MCF 10A (cell line): ENCODE measurements at regions not wholly inside any gene's neighbourhood (a gene's known extent, or its start where the extent isn't known, plus 50 kb on each side); places are given as distances from the start of the nearest gene placed in this dataset.

ENCODE experiments used
- BruUV-seq: library from RNA; stranded (reverse); fragments of 400-500 nt; replicated peaks from 2 replicates; lab custom pipeline; 2021; lab: Mats Ljungman, UMichigan
- CTCF ChIA-PET: fragments of 300-600 bp; sonication (Branson Sonifier 250); formaldehyde crosslinking; extraction: SDS; loops from one replicate; lab custom pipeline; 2021; ENCODE audit warnings: antibody characterized with exemption, inconsistent platforms; lab: Yijun Ruan, JAX
- POLR2A ChIA-PET: fragments of 300-600, 350-650 bp; sonication (Branson Sonifier 250); formaldehyde crosslinking; extraction: SDS; loops from one replicate; lab custom pipeline; 2020; ENCODE audit warnings: antibody characterized with exemption, inconsistent platforms; lab: Yijun Ruan, JAX
- DNase-seq: peaks from one replicate; pipeline ENCODE4 v3.0.0-alpha.2; 2018; ENCODE audit not compliant: unreplicated experiment
- H3K27ac Mint-ChIP-seq: one replicate; pipeline ENCODE4 v1.8.0; 2022; ENCODE audit warnings: mild to moderate bottlenecking, low read depth, mixed read lengths; ENCODE audit not compliant: unreplicated experiment
- H3K27me3 Mint-ChIP-seq: one replicate; pipeline ENCODE4 v1.8.0; 2022; ENCODE audit warnings: mixed read lengths; ENCODE audit not compliant: insufficient read depth, unreplicated experiment
- H3K36me3 Mint-ChIP-seq: one replicate; pipeline ENCODE4 v1.8.0; 2022; ENCODE audit warnings: mild to moderate bottlenecking, moderate library complexity, mixed read lengths; ENCODE audit not compliant: insufficient read depth, unreplicated experiment
- H3K4me1 Mint-ChIP-seq: one replicate; pipeline ENCODE4 v1.8.0; 2022; ENCODE audit warnings: mixed read lengths; ENCODE audit not compliant: insufficient read depth, unreplicated experiment
- H3K4me3 Mint-ChIP-seq: one replicate; pipeline ENCODE4 v1.8.0; 2022; ENCODE audit warnings: mild to moderate bottlenecking, moderate library complexity, mixed read lengths; ENCODE audit not compliant: unreplicated experiment
- H3K9me3 Mint-ChIP-seq: one replicate; pipeline ENCODE4 v1.8.0; 2022; ENCODE audit warnings: mixed read lengths; ENCODE audit not compliant: unreplicated experiment
- intact Hi-C: fragments of 100-400 bp; cut with micrococcal nuclease; formaldehyde crosslinking; loops from 2 replicates; pipeline ENCODE4 v1.14.1; 2022
- TF ChIP-seq, protein P1 (sequence below): fragments of 200-600 bp; IDR thresholded peaks from one replicate; pipeline ENCODE4 v1.8.0; 2022; ENCODE audit warnings: antibody characterized with exemption, mild to moderate bottlenecking; ENCODE audit not compliant: unreplicated experiment

DNA sequence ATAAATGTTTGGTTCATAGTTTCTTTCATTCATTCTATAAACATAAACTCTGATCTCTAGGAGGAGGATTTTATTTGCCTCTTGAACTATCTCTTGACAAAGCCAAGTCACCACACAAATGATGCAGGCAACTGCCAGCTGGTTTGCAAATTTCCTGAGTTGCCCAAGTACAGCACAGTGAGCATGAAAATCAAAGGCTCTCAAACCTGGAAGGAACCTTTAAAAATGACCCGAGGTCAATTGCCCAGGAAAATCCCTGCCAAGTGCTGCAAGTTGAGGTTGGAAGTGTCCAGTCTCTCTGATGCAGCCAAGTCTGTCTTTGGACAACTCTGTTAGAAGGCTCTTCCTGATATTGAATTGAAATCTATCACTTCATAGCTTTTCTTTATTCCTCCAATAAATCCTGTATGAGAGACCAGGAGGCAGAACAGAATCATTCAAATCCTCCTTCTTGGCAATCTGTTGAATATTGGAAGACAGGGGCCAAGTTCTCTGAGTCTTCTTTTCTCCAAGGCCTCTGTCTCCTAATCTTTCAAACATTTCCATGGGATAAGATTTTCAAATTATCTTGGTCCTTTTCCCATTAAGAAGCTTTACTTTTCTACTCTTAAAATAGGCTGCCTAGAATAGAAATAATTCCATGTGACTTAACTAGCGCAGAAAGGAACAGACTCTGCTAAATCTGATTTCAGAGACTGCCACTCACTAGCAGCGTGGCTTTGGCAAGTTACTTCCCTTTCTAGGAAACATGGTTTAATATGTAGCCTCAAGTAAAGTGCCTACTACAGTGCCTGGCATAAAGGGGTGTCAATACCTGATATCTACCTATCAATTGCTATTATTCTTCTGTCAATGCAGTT lies 159.2 kb downstream of the SNX18 start:
- intact Hi-C loops = no loop called here
- TF ChIP-seq, protein P1, sequence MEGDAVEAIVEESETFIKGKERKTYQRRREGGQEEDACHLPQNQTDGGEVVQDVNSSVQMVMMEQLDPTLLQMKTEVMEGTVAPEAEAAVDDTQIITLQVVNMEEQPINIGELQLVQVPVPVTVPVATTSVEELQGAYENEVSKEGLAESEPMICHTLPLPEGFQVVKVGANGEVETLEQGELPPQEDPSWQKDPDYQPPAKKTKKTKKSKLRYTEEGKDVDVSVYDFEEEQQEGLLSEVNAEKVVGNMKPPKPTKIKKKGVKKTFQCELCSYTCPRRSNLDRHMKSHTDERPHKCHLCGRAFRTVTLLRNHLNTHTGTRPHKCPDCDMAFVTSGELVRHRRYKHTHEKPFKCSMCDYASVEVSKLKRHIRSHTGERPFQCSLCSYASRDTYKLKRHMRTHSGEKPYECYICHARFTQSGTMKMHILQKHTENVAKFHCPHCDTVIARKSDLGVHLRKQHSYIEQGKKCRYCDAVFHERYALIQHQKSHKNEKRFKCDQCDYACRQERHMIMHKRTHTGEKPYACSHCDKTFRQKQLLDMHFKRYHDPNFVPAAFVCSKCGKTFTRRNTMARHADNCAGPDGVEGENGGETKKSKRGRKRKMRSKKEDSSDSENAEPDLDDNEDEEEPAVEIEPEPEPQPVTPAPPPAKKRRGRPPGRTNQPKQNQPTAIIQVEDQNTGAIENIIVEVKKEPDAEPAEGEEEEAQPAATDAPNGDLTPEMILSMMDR = no peak
- ChIA-PET POLR2A (no interaction called here), CTCF (no interaction called here)
- no peak overlapping the region for H3K27ac Mint-ChIP-seq
- no peaks in the 10 kb centered on the region for H3K36me3 Mint-ChIP-seq
- DNase-seq = no peak
- peaks cover 26% of the 10 kb centered on the region for H3K27me3 Mint-ChIP-seq
- no peak overlapping the region for H3K4me3 Mint-ChIP-seq
- H3K9me3 Mint-ChIP-seq = peaks cover 8% of the 10 kb centered on the region
- no peaks in the 10 kb centered on the region for H3K4me1 Mint-ChIP-seq
- BruUV-seq = no TSS peak

- intact Hi-C loops = no loop called here
- ChIA-PET CTCF (interaction anchor here (0.5 to 1.6 kb wide), 5 partner anchors 13 to 269 kb away, joined by 3 to 6 read pairs (median 4); no protein-coding TSS in a partner anchor), POLR2A (no interaction called here)
Measured at GRCh38 chr5:54673523-54674225, 156.1 kb downstream of the SNX18 start.

DNA sequence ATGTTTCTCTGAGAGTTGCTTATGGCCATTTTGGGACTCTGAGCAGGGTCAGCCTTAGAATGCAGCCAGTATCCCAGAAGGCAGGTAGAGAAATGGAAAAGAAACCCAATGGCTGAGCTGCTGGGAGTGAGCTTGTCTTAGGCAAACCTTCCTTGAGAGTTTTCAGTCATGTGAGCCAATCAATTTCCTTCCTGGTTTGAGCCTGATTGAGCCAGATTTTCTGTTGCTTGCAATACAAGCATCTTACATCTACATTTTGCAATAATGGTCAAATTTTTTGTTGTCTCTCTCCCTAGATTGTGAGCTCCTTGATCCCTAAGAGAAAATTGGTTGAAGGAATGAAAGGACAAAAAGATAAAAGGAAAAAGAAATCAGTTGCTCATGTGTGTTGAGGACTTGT lies 155.3 kb downstream of the SNX18 start:
- H3K27ac Mint-ChIP-seq = no peak overlapping the region
- DNase-seq = no peak

More at GRCh38 chr5:54673523-54674225, 156.1 kb downstream of the SNX18 start:
- H3K4me3 Mint-ChIP-seq = no peak overlapping the region
- H3K4me1 Mint-ChIP-seq = peaks cover 7% of the 10 kb centered on the region
- DNase-seq = no peak
- H3K27ac Mint-ChIP-seq = no peak overlapping the region
- TF ChIP-seq, protein P1 = no peak
- BruUV-seq = no TSS peak
- peaks cover 8% of the 10 kb centered on the region for H3K9me3 Mint-ChIP-seq
- H3K36me3 Mint-ChIP-seq = no peaks in the 10 kb centered on the region
- peaks cover 19% of the 10 kb centered on the region for H3K27me3 Mint-ChIP-seq

More for the DNA sequence above, 155.3 kb downstream of the SNX18 start:
- Mint-ChIP-seq H3K36me3 (no peaks in the 10 kb centered on the region), H3K4me3 (no peak overlapping the region), H3K9me3 (peaks cover 8% of the 10 kb centered on the region), H3K27me3 (peaks cover 19% of the 10 kb centered on the region), H3K4me1 (peaks cover 7% of the 10 kb centered on the region)
- no TSS peak for BruUV-seq
- TF ChIP-seq, protein P1 = no peak
- ChIA-PET CTCF (interaction anchor here (0.6 to 1.9 kb wide), 5 partner anchors 8 to 214 kb away, joined by 3 to 6 read pairs (median 4); no protein-coding TSS in a partner anchor), POLR2A (no interaction called here)
- intact Hi-C loops = no loop called here
